Inferior parietal cortex (tissue), 1 donor: ENCODE measurements at regions not wholly inside any gene's neighbourhood (a gene's known extent, or its start where the extent isn't known, plus 50 kb on each side); places are given as distances from the start of the nearest gene placed in this dataset.
A peak's percentile ranks its signal among the peaks of the same experiment; 100 is the strongest.

ENCODE experiments used
- DNase-seq: peaks from one replicate; pipeline ENCODE4 v3.0.0-alpha.2; 2016; ENCODE audit errors: extremely low spot score

- no peak for DNase-seq
Observed at GRCh38 chr3:176794406-176794805, 402.9 kb downstream of the TBL1XR1 start.

GRCh38 chr3:176789947-176790346 is 407.3 kb downstream of the TBL1XR1 start:
- DNase-seq: no peak

- DNase-seq: no peak
Observed at GRCh38 chr3:176789281-176789705, 408.0 kb downstream of the TBL1XR1 start.

GRCh38 chr3:176787506-176787905 is 409.8 kb downstream of the TBL1XR1 start:
- no peak for DNase-seq

GRCh38 chr3:176785171-176785570 is 412.1 kb downstream of the TBL1XR1 start:
- DNase-seq: peak; percentile 28

- no peak for DNase-seq
Observed at GRCh38 chr3:176780766-176781165, 416.5 kb downstream of the TBL1XR1 start.

- no peak for DNase-seq
Observed at GRCh38 chr3:176776622-176777175, 420.6 kb downstream of the TBL1XR1 start.

GRCh38 chr3:176769547-176770190 is 427.6 kb downstream of the TBL1XR1 start:
- DNase-seq: no peak

GRCh38 chr3:176767385-176767784 is 429.9 kb downstream of the TBL1XR1 start:
- DNase-seq: no peak

GRCh38 chr3:176766862-176767261 is 430.4 kb downstream of the TBL1XR1 start:
- no peak for DNase-seq

DNA sequence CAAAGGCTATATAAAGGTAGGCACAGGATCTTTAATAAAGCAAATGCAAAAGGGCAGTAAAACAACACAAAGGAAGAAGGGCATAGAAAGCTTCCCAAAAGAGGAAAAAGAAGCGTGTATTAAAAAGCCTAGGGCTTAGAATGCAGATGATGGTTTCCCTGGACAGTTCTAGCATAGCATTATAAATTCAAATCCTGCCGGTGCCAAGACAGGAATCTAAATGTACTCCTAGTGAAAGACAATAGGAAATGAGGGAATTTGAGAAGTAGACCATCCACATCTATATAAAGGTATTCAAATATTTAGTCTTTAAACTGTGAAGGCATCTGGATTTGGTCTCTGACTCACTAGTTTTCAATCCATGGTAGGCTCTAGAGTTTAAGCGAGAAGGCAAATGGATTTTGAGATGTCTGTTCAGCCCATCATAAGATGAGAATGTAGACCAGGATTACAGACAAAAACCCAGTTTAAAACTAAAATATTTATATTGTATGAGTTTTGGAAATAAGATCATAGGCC is 431.8 kb downstream of the TBL1XR1 start:
- no peak for DNase-seq

DNA sequence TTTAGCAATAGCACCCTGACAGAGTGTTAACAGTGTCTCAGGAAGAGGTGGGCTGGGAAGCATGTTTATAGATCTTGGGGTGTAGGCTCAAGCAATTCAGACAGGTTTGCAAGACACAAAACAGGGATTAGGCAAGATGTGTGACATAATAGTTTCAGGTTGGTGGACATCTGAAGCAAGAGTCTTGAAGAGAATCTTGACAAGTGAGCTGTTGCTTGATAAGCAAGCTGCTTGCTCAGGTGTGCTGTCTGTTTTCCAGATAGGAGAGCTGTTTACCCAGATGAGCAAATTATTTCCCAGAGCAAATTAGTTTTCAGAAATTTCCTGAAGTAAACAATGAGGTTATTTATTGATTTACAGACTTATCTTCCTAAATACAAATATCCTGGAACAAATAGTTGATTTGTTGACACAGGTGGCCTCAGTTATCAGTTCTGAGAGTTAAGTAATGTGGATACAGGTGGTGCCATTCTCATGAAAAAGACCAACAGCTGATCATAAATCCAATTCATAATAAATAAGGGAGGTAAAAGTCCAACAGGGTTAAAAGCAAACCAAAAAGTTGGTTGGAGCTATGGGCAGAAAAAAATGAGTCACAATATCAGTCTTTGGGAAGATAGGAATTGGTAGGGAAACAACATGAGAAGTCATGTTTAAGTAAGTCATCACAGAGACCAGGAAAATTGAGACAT is 437.3 kb downstream of the TBL1XR1 start:
- DNase-seq: no peak

GRCh38 chr3:176757429-176757828 is 439.9 kb downstream of the TBL1XR1 start:
- DNase-seq: no peak

DNA sequence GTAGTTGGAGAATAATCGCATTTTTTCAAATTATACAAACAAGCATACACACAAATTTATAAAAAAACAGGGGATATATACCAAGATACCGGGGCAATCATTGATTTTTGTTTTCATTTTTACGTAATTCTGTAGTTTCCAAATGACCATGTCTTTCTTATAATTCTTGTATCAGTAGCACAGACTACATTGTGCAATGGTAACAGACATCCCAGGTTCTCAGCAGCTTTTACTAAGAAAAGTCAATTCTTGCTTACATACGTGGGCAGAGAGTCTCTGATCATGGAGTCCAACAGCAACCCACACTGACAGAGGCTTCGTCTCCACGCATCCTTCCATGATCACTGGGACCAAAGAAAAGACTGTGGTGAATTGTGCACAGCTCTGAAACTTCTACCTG is 441.3 kb downstream of the TBL1XR1 start:
- DNase-seq: no peak

DNA sequence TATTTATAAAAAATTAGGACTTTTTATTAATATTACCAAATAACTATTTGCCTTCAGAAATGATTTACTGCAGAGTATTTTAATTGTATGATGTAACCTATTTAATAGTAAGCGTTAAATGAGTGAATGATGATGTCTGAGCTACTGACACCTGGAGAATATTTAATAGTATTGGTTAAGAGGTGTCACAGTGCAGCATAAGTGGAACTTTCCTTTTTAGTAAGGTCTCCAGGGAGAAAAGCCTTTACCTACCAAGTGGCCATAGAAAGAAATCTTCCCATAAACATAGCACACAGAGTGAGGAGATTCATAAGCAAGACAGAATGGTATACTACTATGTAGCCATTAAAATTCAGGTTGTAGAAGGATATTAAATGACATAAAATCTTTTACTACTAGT is 441.7 kb downstream of the TBL1XR1 start:
- DNase-seq: no peak

- DNase-seq: no peak
Observed at GRCh38 chr3:176741664-176742047, 455.6 kb downstream of the TBL1XR1 start.

DNA sequence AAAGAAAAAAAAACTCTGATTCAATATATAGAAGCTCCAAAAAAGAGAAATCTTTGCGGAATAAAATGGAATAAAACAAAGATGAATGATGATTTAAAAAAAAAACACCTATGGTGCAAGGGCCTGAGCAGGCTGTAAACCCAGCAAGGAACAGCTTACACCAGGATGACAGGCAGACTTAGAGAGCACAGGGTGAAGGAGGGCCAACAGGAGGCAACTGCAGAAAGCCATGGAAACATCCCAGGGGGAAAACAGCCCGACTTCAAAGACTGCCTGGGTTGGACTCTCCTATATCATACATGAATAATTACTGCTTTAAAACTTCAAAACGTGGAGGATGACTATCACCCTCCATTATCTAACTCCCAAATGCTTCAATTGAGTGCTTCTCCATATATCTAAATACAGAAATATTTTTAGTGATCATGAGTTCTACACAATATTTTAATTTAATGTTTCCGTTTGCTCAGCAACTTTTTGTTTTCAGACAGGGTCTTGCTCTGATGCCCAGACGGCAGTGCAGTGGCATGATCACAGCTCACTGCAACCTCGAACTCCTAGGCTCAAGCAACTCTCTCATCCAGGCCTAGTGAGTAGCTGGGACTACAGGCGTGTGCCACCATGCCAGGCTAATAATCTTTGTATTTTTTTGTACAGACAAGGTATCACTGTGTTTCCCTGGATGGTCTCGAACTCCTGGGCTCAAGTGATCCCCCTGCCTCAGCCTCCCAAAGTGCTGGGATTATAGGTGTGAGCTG is 456.2 kb downstream of the TBL1XR1 start:
- no peak for DNase-seq

- no peak for DNase-seq
Observed at GRCh38 chr3:176739159-176739558, 458.1 kb downstream of the TBL1XR1 start.

DNA sequence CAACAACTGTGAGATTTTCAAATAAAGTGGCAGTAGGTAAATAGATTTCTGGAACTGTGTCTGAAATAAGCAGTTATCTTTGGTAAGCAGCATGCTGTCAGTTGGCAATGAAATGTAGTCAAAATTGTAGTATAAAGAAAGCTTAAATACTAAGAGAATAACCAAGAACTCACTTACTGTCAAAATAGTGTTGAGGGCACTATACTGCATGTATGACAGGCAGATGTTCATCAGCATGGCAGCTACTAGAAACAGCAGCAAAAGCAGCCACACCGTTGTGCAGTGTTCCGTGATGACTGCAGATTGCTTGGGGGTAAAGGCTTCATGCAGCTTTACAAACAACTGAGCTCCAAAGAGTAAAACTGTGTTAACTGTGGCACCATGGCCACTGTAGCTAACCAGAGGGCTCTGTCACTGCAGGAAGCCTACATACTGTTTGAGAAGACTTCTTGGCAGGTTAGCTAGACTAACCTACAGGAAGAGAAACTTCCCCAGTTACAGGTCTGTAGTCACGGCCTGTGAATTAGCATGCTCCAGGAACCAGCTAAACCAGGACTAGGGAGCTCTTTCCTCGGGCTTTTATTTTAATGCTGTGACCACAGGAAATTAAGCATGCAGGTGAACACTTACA is 459.7 kb downstream of the TBL1XR1 start:
- no peak for DNase-seq

GRCh38 chr3:176734146-176734545 is 463.1 kb downstream of the TBL1XR1 start:
- DNase-seq: no peak

GRCh38 chr3:176724394-176724759 is 472.9 kb downstream of the TBL1XR1 start:
- DNase-seq: no peak
